Mesodermal cell (in vitro differentiated cells): ENCODE measurements at regions not wholly inside any gene's neighbourhood (a gene's known extent, or its start where the extent isn't known, plus 50 kb on each side); places are given as distances from the start of the nearest gene placed in this dataset.

Source experiments
- H3K27ac ChIP-seq: 2 replicates; pipeline ENCODE4 v1.7.0; 2013; ENCODE audit warnings: mild to moderate bottlenecking, low read depth, low read length, moderate library complexity; ENCODE audit not compliant: severe bottlenecking
- H3K36me3 ChIP-seq: 2 replicates; pipeline ENCODE4 v1.7.1; 2013; ENCODE audit warnings: mild to moderate bottlenecking, low read length, moderate library complexity; ENCODE audit not compliant: control insufficient read depth, insufficient read depth
- H3K4me1 ChIP-seq: one replicate; pipeline ENCODE4 v1.7.1; 2013; ENCODE audit warnings: mild to moderate bottlenecking, low read length; ENCODE audit not compliant: insufficient read depth, control insufficient read depth, poor library complexity, severe bottlenecking
- H3K4me3 ChIP-seq: 2 replicates; pipeline ENCODE4 v1.7.0; 2013; ENCODE audit warnings: low read length, control low read depth, mild to moderate bottlenecking; ENCODE audit not compliant: insufficient read depth, poor library complexity, severe bottlenecking; ENCODE audit errors: extremely low read depth
- H3K9me3 ChIP-seq: 2 replicates; pipeline ENCODE4 v1.7.1; 2013; ENCODE audit warnings: mild to moderate bottlenecking, low read length, moderate library complexity; ENCODE audit not compliant: control insufficient read depth
- WGBS, 2 experiments: methylation state at CpG; one replicate each; pipeline ENCODE4 v1.1.5; 2013; ENCODE audit warnings: missing lambda C conversion rate in 2 of 2; ENCODE audit not compliant: insufficient coverage in 2 of 2; 5-methylcytosine and 5-hydroxymethylcytosine counted together

DNA sequence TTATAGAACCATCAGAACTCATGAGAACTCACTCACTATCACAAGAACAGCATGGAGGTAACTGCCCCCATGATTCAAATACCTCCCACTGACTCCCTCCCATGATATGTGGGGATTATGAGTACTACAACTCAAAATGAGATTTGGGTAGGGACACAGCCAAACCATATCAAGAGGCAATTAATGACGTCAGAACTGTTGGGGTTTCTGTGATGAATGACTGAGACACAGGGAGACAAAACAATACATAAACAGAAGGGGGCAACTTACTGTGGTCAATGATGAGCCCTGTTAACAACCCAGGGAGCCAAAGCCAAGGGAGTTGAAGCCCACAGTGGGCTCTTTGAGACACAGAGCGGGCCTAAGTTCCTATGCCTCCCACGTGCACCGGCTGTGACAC lies 171.3 kb upstream of the GHITM start:
- Histone ChIP-seq H3K36me3 (no peaks in the 10 kb centered on the region), H3K27ac (no peak overlapping the region), H3K4me1 (no peaks in the 10 kb centered on the region), H3K9me3 (no peaks in the 10 kb centered on the region), H3K4me3 (no peak overlapping the region)
- 75 to 90% methylated on average over 3 to 4 of the region's 4 CpGs for WGBS, 2 experiments

DNA sequence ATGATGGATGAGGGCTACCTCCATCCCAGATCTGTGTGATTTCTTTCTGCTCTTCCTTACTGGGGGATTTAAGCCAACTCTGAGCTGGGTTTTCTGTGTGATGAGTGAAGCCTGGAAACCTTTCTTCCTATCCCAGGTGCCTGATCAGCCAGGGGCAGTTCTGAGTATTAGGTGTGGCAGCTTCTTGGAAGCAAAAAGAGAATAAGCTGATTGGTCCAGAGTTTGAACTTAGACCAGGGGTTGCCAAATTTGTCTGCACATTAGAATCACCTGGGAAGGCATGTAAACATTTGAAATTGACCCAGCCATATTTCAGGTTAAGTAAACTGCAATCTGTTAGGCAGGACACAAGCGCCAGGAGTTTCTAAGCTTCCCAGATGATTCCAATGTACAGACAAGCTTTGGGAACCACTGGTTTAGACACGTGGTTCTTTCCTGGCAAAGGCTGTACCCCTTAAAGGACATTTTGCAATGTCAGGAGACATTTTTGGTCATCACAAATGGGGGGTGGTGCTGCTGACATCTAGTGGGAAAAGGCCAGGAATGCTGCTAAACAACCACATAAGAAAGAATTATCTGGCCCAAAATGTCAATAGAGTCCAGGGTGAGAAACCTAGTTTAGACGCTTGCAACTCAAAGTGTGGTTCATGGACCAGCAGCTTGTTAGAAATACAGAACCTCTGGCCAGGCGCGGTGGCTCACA lies 160.5 kb upstream of the GHITM start:
- 80 to 88% methylated on average over 5 of the region's 5 CpGs for WGBS, 2 experiments

DNA sequence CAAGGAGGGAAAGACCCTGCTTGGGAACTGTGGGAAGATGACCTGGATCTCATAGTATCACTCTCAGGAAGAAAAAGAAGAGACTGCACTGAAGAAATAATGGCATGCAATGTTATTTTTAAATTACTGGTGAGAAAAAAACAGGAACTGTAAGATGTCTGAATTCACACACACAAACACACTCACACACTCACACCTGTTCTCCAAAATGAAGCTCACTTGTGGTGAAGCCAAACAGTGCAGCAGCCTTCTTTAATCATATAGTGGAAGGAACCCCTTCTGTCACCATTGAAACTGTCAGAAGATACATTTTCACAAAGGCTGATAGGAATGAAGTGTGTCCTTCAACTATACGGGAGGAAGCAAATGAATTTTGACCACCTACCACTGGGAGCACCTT lies 156.5 kb upstream of the GHITM start:
- H3K9me3 ChIP-seq: no peaks in the 10 kb centered on the region
- H3K27ac ChIP-seq: no peak overlapping the region
- no peak overlapping the region for H3K4me3 ChIP-seq
- peaks cover 6% of the 10 kb centered on the region for H3K4me1 ChIP-seq
- no peaks in the 10 kb centered on the region for H3K36me3 ChIP-seq
- WGBS, 2 experiments: no CpG with 5 or more reads among the region's 1 CpG

More for the DNA sequence above, 160.5 kb upstream of the GHITM start:
- peaks cover 4% of the 10 kb centered on the region for H3K4me1 ChIP-seq
- no peaks in the 10 kb centered on the region for H3K9me3 ChIP-seq
- H3K36me3 ChIP-seq: no peaks in the 10 kb centered on the region
- no peak overlapping the region for H3K27ac ChIP-seq
- H3K4me3 ChIP-seq: no peak overlapping the region

DNA sequence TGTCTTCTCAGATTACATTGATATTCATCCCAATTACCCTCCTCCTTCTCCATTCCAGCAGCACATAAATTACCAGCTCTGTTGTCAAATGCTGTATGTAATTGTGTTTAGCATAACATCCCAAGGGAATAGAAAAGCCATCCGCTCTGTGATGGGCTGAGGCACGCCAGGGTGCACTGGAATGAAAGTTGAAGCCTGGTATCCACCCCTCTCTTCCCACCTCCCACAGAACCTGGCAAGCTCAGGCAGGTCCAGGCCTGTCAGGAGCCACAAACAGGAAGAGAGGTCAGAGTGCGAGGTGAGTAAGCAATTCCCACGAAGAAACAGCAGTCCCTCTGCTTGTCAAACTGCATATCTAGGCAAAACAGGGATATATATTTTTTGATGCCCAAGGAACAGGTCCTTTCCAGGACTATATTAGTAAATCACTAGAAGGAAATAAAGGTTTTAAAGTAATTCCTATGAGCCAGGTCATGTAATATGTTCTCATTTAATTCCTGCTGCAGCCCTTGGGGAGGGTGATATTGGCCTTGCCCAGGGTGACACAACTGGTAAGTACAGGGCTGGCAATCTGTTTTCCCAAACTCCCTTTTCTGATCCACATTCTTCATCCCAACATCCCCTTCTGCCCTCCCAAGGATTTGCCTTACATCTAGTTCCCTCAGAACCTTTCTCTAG lies 155.6 kb upstream of the GHITM start:
- Histone ChIP-seq H3K4me1 (peaks cover 6% of the 10 kb centered on the region), H3K36me3 (no peaks in the 10 kb centered on the region), H3K9me3 (no peaks in the 10 kb centered on the region), H3K27ac (no peak overlapping the region), H3K4me3 (no peak overlapping the region)
- WGBS, 2 experiments: 80% methylated on average over 1 of the region's 4 CpGs; no CpG with 5 or more reads in 1 of the 2 experiments

DNA sequence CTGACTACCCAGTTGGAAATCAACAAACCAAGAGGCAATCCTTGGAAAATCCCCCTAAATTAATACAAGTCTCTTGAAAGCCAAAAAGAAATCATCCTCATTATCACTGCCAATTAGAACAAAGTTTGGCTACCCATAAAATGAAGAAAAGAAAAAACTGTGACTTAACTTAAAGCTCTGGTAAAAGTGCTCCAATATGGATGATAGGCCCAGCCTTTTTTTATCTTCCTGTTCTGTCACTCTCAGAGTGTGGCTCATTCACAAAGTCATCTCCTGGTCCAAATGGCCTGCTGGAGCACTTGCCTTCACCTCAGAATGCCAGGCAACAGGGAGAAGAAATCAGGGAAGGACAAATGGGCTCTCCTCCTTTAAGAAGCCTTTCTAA lies 155.1 kb upstream of the GHITM start:
- Histone ChIP-seq H3K27ac (no peak overlapping the region), H3K9me3 (no peaks in the 10 kb centered on the region), H3K4me1 (peaks cover 6% of the 10 kb centered on the region), H3K4me3 (no peak overlapping the region), H3K36me3 (no peaks in the 10 kb centered on the region)

DNA sequence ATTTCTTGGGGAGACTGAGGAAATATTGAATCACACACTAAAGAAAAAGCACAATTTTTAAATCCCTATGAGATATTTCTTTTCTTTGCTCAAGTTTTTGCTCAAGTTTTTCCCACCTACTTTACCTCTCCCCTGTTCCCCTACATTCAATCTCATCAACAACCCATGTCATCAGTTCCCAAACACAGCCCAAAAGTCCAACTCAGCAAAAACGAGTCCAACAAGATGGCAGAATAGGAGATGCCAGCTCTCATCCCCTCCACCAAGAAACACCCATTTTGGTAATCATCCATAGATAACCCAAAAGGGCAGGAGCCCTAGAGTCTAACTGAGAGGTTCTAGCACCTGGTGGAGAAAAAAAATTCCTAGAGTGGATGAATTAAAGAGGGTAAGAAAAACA lies 152.5 kb upstream of the GHITM start:
- H3K27ac ChIP-seq: no peak overlapping the region
- peaks cover 6% of the 10 kb centered on the region for H3K4me1 ChIP-seq
- no peaks in the 10 kb centered on the region for H3K9me3 ChIP-seq
- WGBS, 2 experiments: 100% methylated on average over 1 of the region's 1 CpG
- H3K36me3 ChIP-seq: no peaks in the 10 kb centered on the region
- H3K4me3 ChIP-seq: no peak overlapping the region

DNA sequence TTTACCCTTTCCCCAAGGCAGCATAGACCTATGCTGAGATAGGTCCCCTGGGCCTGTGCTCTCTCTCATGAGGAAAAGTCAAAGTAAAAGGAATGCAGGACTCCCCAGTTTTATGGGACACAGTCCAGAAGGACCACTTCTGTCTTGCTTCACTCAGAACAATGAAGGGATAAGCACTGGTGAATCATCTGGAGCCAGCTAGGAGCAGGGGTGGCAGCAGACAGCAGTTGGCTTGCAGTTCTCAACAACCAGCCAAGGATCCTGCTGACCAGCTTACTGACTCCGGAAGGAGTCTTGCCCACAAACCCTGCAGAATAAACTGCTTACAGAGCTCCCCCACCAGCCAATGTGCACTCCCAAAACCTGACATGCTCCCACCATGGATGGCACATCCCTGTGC lies 152.1 kb upstream of the GHITM start:
- Histone ChIP-seq H3K4me1 (peaks cover 6% of the 10 kb centered on the region), H3K9me3 (no peaks in the 10 kb centered on the region), H3K27ac (no peak overlapping the region), H3K36me3 (no peaks in the 10 kb centered on the region), H3K4me3 (no peak overlapping the region)
- WGBS, 2 experiments: no CpG with 5 or more reads among the region's 1 CpG

DNA sequence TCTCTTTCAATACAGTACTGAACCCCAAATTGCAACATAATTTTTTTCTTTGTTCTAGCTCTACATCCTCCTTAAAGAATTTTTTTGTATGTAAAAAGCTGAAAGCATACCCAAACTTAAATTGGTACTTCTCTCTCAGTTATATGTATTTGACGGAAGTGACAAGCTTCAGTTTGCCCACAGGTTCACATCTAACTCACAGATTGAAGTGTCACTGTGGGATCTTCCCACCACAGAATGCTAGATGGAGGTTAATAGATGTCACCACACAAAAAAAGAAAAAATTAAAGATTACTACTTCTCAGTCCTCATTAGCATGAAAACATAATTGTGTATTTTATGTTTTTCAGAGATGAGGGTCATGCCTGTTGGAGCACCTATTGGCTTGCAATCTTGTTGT lies 150.9 kb upstream of the GHITM start:
- no CpG with 5 or more reads among the region's 1 CpG for WGBS, 2 experiments
- H3K27ac ChIP-seq: no peak overlapping the region
- H3K4me3 ChIP-seq: no peak overlapping the region
- peaks cover 4% of the 10 kb centered on the region for H3K4me1 ChIP-seq
- no peaks in the 10 kb centered on the region for H3K9me3 ChIP-seq
- no peaks in the 10 kb centered on the region for H3K36me3 ChIP-seq

DNA sequence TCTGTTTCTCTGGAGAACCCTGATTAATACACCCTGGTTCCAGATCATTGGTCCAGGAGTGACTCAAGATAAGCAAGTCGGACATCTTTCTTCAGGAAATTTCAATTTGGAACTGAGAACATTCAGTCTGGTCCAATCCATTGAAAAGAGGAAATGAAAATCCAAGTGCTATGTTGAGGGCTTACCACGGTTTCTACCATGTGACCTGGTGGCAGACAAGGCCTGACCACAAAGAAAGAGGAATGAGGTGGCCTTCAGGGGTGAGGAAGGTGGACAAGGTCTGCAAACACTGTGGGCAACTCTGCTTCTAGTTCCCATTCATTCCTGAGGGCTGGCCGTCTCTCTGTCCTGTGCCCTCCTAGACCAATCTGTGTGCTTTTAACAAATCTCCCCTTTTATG lies 149.2 kb upstream of the GHITM start:
- no peaks in the 10 kb centered on the region for H3K9me3 ChIP-seq
- H3K36me3 ChIP-seq: no peaks in the 10 kb centered on the region
- H3K27ac ChIP-seq: no peak overlapping the region
- no peaks in the 10 kb centered on the region for H3K4me1 ChIP-seq
- no peak overlapping the region for H3K4me3 ChIP-seq
- 86 to 96% methylated on average over 3 of the region's 3 CpGs for WGBS, 2 experiments

DNA sequence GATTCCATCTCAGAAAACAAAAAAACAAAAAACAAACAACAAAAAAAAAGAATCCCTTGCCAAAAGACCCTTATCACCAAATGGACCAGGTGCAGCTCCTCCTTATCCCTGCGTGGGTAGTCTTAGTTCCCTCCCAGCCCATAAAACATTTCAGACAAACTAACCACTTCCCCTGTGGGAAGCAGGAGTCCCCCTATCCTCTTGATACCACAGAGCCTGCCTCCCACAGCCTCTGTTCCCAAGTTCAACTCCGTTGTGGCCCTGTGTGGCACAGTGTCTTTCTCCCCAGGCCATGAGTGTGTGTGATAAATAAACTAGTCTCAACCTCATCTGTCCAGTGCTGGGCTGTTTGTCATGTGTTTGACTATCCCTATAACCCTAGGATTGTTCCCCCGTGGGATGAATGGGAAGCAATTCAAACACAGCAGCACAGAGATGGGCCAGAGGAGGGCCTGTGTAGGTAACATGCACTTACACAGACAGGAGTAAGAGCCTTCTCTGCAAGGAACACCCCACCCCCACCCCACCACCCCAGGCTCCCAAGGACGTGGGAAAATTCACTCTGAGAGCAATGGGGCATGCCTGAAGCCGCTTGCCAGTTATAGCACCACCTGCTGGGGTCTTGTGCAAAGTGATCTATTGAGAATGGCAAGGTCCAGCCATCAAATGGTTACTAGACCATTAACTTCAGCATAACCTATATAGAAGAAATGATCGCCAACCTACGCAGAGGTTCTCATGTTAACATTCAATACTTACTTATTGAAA lies 147.1 kb upstream of the GHITM start:
- no peaks in the 10 kb centered on the region for H3K4me1 ChIP-seq
- WGBS, 2 experiments: 53 to 95% methylated on average over 2 to 6 of the region's 7 CpGs

DNA sequence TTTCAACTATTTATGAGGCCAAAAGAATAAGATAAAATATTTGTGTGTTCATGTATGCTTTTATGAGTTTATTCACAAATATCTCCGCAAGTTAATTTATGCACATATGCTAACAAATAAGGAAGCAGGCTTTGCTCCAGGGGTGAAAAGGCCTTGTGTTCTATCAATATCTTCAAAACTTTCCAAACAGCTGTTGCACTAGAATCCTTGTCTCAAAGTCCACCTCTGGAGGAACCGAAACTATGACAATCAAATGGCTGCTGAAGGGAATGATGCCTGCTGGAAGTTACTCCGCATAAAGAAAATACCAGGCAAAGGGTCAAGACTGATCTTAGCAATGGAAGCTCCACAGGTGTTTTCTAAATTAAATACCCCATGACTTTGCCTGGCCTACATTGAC lies 145.0 kb upstream of the GHITM start:
- H3K36me3 ChIP-seq: no peaks in the 10 kb centered on the region
- 84 to 92% methylated on average over 2 of the region's 3 CpGs for WGBS, 2 experiments
- no peak overlapping the region for H3K27ac ChIP-seq
- H3K9me3 ChIP-seq: no peaks in the 10 kb centered on the region
- no peaks in the 10 kb centered on the region for H3K4me1 ChIP-seq
- no peak overlapping the region for H3K4me3 ChIP-seq

More for the DNA sequence above, 147.1 kb upstream of the GHITM start:
- Histone ChIP-seq H3K36me3 (no peaks in the 10 kb centered on the region), H3K4me3 (no peak overlapping the region), H3K27ac (no peak overlapping the region), H3K9me3 (no peaks in the 10 kb centered on the region)
